Activated T-cell treated with anti-CD3 and anti-CD28 coated beads, Interleukin-2, amount 50 U/mL, for 1 hour (primary cell): ENCODE measurements at regions not wholly inside any gene's neighbourhood (a gene's known extent, or its start where the extent isn't known, plus 50 kb on each side); places are given as distances from the start of the nearest gene placed in this dataset.

Experiments used
- DNase-seq: peaks from one replicate; pipeline ENCODE4 v3.0.0-alpha.2; 2020

DNA sequence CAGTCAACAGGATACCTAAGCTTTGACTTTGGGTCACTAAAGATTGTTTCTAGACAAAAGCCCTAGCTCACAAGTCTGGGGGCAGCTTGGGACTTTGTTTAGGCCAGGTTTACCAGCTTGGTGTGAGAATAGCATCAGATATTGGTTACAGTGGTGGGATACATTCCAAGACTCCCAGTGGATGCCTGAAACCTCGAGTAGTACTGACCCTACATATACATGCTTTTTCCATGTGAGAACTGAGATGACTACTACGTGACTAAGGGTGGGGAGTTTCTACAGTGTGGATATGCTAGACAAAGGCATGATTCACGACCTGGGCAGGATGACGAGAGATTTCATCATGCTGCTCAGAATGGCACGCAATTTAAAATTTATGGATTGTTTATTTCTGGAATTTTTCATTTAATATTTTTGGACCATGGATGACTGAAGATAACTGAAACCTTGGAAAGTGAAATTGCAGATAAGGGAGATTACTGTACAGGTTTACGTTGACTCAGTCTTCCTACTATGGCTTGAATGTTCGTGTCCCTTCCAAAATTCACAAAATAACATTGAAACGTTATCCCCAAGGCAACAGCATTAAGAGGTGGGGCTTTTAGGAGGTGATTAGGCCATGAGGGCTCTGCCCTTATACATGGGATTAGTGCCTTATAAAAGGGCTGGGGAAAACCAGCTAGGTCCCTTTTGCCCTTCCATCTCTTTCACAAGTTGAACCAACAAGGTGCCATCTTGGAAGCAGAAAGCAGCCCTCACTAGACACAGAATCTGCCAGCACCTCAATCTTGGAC is 50.2 kb upstream of the CTAGE1 start:
- DNase-seq, result no peak

DNA sequence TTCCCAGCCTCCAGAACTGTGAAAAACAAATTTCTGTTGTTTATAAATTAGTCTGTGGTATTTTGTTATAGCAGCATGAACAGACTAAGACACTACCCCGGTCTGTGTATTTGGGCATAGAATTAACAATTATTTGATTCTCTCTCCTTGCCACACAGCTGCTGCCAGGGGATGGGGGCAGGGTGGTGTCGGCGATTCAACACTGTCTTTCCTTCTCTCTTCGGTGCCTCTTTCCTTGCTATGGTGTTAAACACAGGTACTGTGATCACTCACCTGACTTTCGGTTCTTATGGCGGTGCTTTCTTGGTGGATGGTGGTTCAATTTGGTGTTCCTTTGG is 50.8 kb upstream of the CTAGE1 start:
- DNase-seq, result no peak

DNA sequence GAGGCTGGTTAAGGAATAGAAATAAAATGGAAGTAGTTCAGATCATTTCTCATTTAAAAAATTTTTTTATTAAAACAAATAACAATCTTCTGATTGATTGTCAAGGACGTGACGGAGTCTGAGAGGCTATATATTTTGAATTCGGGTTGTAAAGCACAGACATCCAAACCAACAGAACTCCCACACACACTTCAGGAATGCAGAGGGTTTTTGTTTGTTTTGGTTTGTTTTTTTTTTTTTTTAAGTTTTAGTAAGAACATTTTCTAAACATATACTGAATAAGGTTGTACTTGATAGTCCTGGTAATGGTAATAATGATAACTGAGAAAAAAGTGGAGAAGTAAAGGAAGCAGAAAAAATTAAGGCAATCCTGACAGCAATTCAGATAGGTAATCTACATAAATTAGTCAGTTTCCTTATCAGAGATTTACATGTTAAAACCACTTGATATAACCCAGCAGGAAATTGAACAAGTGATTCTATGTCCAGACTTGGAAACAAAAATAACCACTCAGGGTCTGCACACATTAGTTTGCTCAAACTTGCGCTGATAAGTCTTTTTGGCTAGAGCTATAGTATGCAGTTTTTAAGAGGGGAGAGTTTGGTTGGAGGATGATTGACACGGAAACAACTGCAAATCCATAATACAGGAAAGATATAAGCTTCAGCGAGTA is 51.5 kb upstream of the CTAGE1 start:
- DNase-seq, result no peak

DNA sequence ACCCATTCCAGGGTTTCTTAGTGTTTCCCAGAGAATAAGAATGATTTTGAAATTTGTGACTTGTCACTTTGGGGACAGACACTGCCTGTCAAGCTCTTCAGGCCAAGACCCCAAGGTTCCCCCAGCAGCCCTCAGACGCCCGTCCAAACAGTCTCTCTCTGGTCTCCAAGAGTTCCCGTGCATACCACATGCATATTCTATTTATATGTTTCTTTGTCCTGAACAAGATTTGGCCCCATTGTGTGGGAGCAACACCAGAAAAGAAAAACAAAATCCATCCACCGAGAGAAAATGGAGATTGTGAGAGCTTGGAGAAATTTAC is 52.2 kb upstream of the CTAGE1 start:
- DNase-seq, result no peak

DNA sequence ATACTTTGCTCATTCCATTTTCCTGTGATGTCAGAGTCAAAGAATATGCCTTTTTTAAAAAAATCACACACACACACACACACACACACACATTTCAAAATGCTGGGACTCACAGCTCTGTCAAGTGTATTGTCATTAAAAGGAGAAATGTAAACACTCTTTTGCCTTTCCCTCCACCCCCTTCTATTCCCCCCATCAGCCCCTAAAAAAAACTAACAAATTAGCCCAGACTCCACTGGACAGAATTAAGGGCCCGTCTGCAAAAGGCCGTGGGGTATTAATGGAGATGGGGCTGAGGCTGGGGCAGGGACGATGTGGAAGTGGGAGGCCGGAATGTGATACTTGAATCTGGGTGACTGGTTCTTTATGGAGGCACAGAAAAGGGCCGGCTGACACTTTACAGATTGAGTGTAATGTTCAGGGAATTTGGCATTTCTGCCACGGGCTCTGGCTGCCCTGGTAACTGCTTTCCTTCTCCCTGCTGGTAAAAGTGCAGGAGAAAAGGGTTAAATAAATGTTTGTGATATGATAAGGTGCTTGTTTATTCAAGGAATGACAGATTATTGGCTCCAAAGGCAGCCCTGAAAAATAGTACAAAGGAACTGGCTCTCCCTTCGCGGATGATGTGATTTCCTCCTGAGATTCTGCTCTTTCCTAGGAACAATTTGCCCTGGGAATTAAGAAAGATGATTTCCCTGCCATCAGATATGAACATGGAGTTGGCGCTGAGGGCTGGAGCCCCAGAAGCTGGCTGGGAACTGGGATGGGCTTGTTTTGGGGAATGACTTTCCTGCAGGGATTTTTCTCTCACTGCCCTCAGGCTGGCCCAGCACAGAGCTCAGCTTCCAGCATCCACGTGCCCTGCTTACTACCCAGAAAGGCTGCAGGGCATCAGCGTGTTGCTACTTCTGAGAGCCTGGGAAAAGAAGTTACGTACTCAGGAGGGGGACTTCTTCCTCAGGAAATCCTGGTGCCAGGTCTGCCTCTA is 52.8 kb upstream of the CTAGE1 start:
- no peak for DNase-seq

DNA sequence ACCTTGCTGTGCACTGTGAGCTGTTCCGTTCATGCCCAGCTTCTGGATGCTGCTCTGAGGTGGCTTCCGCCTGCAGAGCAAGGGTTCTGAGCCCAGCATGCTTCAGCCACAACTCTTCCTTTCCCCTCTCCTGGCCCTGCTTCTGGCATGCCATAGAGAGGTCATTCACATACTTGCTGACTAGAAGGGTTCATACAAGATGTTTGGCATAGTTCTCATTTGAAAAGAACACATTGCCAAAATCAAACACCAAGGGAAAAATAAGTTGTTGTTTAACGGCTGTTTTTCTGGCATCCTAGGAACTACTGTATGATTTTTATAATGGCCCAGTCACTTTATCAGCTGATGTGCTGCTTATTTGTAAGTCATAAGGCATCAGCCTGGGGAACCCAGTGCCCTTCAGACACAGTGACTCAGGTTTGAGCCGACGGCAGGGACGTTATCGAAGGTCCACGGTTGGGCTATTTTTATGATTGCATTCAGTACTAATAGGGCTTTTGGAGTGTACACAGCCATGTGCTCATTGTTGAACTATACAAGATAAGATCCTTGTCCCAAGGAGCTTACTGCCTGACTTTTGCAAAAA is 53.9 kb upstream of the CTAGE1 start:
- DNase-seq, result no peak

DNA sequence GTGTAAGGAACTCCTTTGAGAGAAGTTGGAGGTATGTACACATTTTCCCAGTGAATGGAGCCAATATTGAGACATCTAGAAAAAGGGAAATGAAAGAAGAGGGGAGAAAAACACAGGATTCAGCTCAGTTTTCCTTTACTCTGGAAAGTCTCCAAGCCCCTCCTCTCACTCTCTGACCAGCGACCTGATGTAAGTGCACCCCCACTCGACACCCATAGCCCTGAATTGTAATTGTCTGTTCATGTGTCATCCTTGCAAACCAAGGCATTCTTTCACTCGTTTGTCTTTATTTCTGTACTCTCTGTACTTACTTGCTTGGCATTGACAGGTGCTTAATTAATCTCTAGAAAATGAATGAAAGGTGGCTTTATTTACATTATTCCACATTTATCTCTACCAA is 55.7 kb upstream of the CTAGE1 start:
- no peak for DNase-seq

DNA sequence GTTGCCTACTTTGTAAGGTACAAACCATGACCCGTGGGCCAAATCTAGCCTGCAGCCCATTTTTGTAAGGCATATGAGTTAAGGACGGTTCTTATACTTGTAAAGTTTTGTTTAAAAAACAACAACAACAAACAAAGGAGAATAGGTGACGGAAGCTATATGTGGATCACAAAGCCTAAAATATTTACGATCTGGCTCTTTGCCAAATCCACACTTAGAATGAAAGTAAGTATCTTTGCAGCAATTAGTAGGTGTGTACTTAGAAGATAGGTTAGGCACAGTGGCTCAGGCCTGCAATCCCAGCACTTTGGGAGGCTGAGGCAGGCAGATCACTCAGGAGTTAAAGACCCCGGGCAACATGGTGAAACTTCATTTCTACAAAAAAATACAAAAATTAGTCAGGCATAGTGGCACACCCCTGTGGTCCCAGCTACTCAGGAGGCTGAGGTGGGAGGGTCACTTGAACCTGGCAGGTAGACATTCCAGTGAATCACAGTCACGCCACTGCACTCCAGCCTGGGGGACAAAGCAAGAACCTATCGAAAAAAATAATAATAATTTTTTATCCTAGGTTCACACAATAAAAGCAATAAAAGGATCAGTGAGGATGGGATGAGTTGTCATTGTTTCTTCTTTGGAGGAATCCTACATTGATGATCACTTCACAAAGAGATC is 57.8 kb upstream of the CTAGE1 start:
- no peak for DNase-seq

DNA sequence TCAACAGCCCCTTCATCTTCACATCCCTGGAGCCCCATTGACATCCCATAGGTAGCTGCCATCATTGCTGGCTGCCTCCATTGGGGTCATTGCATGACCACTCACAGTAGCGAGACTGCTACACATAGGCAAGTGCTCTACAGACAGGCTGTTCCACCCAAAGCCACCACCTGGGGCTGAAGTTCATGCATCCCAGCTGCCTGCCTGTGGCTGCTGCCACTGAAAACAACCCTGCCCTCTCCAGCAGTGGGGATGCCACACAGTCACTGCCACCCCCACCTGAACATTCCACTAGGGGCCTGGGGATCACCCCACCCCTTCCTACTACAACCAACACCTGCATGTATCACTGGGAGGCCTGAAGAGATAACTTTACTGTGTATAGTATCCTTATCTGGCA is 59.5 kb upstream of the CTAGE1 start:
- no peak for DNase-seq

DNA sequence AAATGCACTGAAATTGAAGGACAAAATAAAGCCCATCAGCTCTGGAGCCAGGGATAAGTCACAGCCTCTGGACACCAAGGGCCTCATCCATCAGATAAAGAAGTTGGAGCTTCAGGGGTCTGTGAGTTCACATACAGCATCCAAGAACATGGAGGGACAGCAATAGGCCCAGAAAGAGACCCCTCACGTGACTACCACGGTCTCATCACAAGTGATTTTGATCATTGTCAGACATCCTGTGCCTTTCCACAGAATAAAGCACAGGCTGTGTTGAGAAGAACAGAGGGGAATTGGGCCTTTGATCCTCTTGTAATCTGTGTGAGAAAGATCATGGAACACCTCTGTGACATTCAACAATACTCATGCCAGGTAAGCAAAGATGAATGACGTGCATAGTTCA is 65.2 kb upstream of the CTAGE1 start:
- no peak for DNase-seq

DNA sequence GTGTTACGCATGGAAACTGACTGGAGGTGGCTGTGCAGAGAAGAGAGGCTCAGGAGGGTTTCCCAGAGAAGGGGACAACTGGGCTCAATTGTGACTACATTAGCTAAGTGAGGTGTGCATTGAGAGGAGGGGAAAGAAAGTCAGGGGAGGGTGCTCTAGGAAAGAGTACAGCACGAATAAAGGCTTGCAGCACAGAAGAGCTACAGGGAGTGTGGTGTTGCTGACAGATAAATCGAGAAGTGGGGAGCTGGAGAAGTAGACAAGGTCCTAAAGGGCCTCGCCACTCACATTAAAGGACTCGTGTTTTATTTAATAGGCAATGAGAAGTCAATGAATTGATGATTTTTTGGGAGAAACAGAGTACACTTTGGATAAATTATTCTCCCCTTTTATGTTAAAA is 65.7 kb upstream of the CTAGE1 start:
- no peak for DNase-seq

DNA sequence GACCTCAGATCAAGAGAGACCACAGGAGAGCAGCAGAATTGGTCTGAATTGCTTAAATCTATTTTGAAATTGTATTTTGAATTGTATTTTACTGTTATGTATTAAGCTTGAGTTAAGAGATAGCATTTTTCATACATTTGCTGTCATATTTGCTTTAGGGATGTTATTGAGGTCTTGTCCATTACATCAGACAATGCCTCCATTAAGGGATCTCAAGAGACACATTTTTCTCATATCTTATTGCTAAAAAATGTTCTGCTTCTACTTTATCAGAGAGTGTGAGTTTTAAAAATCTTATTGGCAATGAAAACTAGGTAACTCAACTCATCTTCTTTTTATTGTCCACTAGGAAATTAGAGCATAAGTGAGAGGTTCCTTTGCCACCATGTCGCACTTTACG is 66.8 kb upstream of the CTAGE1 start:
- DNase-seq, result no peak

DNA sequence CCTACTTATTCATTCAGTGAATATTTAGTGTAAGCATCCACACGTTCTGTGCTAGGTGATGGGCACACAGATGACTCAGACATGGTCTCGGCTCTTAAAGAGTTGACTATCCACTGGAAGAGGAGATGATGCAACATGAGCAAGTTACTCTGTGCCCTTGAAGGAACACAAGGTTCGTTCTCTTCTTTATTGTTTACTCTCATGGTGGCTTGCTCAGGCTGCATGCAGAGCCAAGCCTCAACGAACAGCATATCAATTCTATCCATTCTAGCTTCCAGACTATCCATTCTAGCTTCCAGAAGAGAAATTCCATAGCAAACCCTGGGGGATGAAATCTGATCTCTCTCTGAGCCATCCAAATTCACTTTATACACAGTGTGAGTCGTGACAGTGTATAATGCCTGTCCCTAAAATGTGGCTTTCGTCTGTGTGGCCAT is 68.1 kb upstream of the CTAGE1 start:
- no peak for DNase-seq

DNA sequence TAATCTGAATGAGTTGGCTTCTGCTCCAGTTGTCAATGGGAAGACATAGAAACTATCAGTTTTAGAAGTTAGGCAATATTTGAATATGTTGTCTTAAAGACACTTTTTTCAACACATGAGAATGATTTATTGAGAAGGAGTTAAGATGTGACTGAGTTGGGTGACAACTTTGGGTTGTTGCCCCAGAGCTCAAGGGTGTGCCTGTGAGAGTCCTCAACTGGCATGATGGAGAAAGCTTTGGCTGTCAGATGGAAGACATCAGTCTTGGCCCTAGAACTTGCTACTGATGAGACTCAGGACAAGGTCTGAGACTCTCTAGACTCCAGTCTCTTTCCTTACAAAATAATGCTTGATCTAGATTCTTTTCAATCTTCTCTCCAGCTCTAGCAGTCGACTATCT is 69.0 kb upstream of the CTAGE1 start:
- no peak for DNase-seq

DNA sequence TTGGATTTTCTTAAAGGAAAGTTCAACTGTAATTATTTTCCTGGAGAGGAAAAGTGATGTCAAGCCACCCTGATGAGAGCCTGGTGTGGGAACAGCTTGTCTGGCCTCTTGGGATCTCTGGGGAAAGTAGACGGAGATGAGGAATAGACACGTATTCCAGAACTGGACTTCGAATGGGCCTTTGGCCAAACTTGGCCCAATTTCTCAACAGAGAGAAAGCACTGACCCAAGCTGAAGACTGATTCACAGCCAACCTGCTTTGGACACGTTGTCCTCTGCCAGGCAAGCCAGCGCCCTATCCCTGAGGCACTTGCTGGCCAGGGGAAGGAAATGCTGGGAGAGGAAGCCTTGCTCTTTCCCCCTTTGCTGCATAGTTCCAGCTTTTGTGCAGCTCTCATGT is 70.8 kb upstream of the CTAGE1 start:
- DNase-seq, result no peak

DNA sequence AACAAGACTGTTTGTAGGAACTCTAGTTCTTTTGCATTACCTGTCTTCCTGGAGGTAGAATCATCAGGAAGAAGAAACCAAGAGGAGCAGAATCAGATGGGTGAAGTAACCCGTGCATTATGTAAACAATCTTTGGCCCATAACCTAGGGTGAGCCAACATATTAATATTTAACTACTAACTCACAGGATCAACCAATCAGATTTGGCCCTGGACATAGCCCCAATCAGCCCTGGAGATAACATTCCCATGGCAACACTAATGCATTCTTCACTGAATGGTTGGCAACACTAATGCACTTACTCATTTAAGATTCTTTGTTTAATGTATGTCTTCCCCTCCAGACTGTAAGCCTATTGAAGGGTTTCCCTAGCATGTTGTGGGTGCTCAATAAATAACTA is 72.0 kb upstream of the CTAGE1 start:
- DNase-seq, result no peak

DNA sequence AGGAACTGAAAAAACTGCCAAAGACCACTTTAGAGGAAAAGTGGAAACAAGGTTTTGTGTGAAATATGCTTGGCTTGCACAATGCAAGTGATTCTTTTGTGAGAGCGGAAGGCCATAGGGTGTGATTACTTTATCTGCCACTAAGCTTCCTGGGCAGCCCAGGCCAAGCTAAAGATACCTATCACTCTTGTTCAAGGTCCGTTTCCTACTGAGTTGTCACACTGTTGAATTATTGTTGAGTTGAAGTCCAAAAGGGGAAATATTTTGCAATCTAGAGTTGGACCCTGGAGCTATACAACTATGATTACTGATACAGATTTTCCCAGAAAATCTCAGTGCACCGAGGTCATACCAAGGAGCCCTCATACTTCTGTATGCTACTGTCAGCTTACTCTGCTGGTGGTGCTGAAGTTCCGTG is 72.7 kb upstream of the CTAGE1 start:
- DNase-seq, result no peak

DNA sequence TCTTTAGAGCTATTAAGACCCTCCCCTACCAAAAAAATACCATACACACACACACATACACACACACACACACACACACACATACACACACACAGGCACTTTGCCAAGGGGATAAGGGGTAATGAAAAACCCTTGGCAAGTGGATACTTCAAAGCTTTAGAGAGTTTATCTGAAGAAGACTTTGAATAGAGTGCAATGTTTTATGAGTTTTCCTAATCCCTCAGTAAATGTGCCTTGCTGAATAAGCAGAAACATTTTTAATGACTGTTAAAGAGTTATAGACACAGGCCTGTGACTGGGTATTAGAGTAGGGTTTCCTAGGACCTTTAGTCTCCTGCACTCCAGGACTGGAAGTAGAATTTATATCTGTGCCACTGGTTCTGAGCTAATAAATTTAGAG is 75.5 kb upstream of the CTAGE1 start:
- no peak for DNase-seq

DNA sequence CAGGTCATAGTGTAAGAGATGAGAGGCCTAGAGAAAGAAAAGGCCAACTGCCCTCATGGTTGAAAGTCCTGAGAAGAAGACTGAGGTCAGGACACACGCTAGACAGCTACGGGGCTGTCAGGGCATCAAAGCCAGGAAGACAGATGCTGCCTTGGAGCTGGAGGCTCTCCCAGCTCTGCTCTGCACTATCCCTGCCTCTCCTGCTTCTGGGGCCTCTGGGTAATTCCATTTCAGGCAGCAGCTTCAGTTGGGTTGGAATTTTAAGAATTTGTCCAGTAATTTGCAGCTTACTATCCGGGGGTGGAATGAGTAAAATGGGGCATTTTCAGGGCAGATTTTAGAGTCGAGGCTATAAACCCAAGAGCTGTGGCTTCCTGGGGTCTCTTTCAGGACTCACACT is 76.2 kb upstream of the CTAGE1 start:
- no peak for DNase-seq

DNA sequence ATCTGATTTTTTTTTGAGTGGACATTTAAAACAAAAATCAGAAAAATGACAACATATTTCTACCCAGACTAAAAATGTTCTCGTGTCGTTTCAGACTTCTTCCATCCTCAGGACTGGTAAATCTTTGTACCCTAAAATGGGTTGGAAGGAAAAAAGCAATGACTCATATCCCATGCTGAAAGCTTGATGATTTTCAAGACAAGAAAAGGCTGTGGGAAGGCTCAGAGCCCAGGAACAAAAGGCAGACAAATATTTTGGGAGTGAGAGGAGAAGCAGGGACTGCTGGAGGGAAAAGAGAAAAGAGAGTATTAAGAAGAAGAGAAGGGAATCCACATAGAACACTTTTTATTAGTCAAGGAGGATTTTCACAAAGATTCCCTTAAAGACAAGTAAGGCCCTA is 77.1 kb upstream of the CTAGE1 start:
- no peak for DNase-seq

DNA sequence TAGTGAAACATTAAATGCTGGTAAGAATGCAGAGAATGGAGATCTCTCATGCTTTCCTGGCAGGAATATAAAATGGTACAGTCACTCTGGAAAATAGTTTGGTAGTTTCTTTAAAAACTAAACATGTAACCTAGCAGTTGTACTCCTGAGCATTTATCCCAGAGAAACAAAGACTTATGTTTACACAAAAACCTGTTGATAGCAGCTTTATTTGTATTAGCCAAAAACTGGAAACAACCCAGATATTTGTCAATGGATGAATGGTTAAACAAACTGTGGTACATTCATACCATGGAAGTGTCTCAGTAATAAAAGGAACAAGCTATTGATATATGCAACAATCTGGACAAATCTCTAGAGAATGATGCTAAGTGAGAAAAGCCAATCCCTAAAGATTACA is 81.7 kb upstream of the CTAGE1 start:
- no peak for DNase-seq

DNA sequence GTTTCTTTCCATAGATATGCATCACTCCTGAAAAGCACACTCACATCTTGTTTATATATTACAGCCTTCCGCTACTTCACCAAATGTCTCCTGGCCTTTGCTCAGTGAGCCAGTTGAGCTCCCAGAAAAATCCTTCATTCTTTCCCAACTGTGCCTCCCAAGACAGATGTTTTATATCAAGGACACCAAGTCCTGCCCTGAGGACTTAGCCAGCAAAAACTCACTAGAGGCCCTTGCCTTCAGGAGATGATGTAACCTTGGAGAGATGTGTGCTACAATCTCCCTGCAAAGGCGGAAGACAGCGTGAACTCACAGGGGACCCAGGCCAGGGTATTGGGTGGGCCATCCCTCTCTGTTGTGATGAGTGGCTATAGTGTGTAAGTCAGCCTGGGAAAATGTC is 86.1 kb upstream of the CTAGE1 start:
- no peak for DNase-seq
